HepG2 (cell line): ENCODE measurements at regions not wholly inside any gene's neighbourhood (a gene's known extent, or its start where the extent isn't known, plus 50 kb on each side); places are given as distances from the start of the nearest gene placed in this dataset.

Experiments used
- ATAC-seq: fragments of 200-7000 bp; cut with Tn5 transposase; 3 replicates; pipeline ENCODE4 v1.9.1; 2020; ENCODE audit warnings: mild to moderate bottlenecking, moderate library complexity
- BruUV-seq: library from RNA; stranded (reverse); fragments of 400-500 nt; replicated peaks from 2 replicates; lab custom pipeline; 2021; lab: Mats Ljungman, UMichigan
- CTCF ChIA-PET: fragments of 300-600 bp; formaldehyde crosslinking; extraction: SDS; loops from one replicate; lab custom pipeline; 2021; ENCODE audit warnings: low total read pairs, inconsistent platforms, low intra/inter-chr PET ratio; lab: Yijun Ruan, JAX
- POLR2A ChIA-PET: fragments of 350-600 bp; sonication (Branson Sonifier 250); formaldehyde crosslinking; loops from one replicate; lab custom pipeline; 2020; ENCODE audit warnings: antibody characterized with exemption, inconsistent platforms; lab: Yijun Ruan, JAX
- DNase-seq: peaks from one replicate; pipeline ENCODE4 v3.0.0-alpha.2; 2015; ENCODE audit warnings: low spot score
- FAIRE-seq: peaks from 3 replicates; lab custom pipeline; 2011; peaks lifted over from hg19 to GRCh38; lab: Jason Lieb, UNC
- H2AFZ ChIP-seq: one replicate; pipeline ENCODE4 v1.6.1; 2011; ENCODE audit warnings: low read length, inconsistent platforms
- H3K27ac ChIP-seq: fragments of 300-600 bp; 3 replicates; pipeline ENCODE4 v1.8.0; 2011; ENCODE audit warnings: mixed run types, mild to moderate bottlenecking, mixed read lengths, low read length, inconsistent platforms; ENCODE audit not compliant: insufficient read depth; ENCODE audit errors: extremely low read length
- H3K27me3 ChIP-seq, 2 experiments: fragments of 200-600 bp in 1 of 2; 2 replicates in 1 of 2; 3 replicates in 1 of 2; pipeline versions ENCODE4 v1.6.0 to v1.8.0; 2011; ENCODE audit warnings: low read length in 2 of 2, mild to moderate bottlenecking in 2 of 2, moderate library complexity in 2 of 2, inconsistent platforms in 1 of 2; ENCODE audit not compliant: insufficient read depth in 2 of 2, control insufficient read depth in 1 of 2
- H3K36me3 ChIP-seq, 2 experiments: fragments of 200-600 bp in 1 of 2; replicated peaks in 1 of 2; 2 replicates in 1 of 2; 3 replicates in 1 of 2; pipeline versions ENCODE4 v1.5.1 to v1.8.0; 2011; ENCODE audit warnings: low read length in 2 of 2, inconsistent platforms in 1 of 2; ENCODE audit not compliant: insufficient read depth in 2 of 2, control insufficient read depth in 1 of 2
- H3K4me1 ChIP-seq: 2 replicates; pipeline ENCODE4 v1.5.1; 2012; ENCODE audit warnings: low read length, inconsistent platforms; ENCODE audit not compliant: insufficient read depth
- H3K4me2 ChIP-seq: 2 replicates; pipeline ENCODE4 v1.6.0; 2011; ENCODE audit warnings: low read depth, low read length, inconsistent platforms
- H3K4me3 ChIP-seq, 3 experiments: fragments of 200-600 bp in 1 of 3; sonication (generic), shearing (Covaris generic) in 1 of 3; replicated peaks in 1 of 3; 2 replicates each; pipeline ENCODE4 v1.5.1; 2011 to 2016; ENCODE audit warnings: low read length in 3 of 3, inconsistent platforms in 2 of 3, low read depth in 2 of 3, mild to moderate bottlenecking in 2 of 3, control low read depth in 1 of 3, mixed read lengths in 1 of 3; ENCODE audit not compliant: insufficient read depth in 1 of 3
- H3K79me2 ChIP-seq: one replicate; pipeline ENCODE4 v1.6.1; 2011; ENCODE audit warnings: low read length, inconsistent platforms; ENCODE audit not compliant: insufficient read depth
- H3K9ac ChIP-seq: 2 replicates; pipeline ENCODE4 v1.6.0; 2011; ENCODE audit warnings: mild to moderate bottlenecking, low read depth, low read length, inconsistent platforms; ENCODE audit not compliant: insufficient read depth
- H3K9me3 ChIP-seq: 2 replicates; pipeline ENCODE4 v1.5.1; 2012; ENCODE audit warnings: mild to moderate bottlenecking, low read length
- H4K20me1 ChIP-seq: 2 replicates; pipeline ENCODE4 v1.6.0; 2011; ENCODE audit warnings: inconsistent platforms, mild to moderate bottlenecking, low read length, moderate library complexity; ENCODE audit not compliant: insufficient read depth
- HNRNPH1 ChIP-seq: fragments of 200-400 bp; formaldehyde crosslinking; optimal IDR thresholded peaks from 2 replicates; pipeline ENCODE3; 2017; ENCODE audit warnings: mild to moderate bottlenecking, low read depth, low read length
- IKZF4 ChIP-seq: sonication (generic); formaldehyde crosslinking; IDR thresholded peaks from 2 replicates; pipeline ENCODE4 v1.5.1; 2020; ENCODE audit warnings: borderline replicate concordance, mild to moderate bottlenecking, low read depth, missing genetic modification reagents; ENCODE audit errors: not compliant biosample characterization
- MEF2D ChIP-seq: sonication (generic); formaldehyde crosslinking; IDR thresholded peaks from 2 replicates; pipeline ENCODE4 v1.5.1; 2020; ENCODE audit warnings: mild to moderate bottlenecking, missing genetic modification reagents
- NFRKB ChIP-seq: fragments of 450-650 bp; IDR thresholded peaks from 2 replicates; pipeline ENCODE4 v1.6.1; 2017
- XBP1 ChIP-seq: sonication (generic); formaldehyde crosslinking; IDR thresholded peaks from 2 replicates; pipeline ENCODE4 v1.5.0; 2020; ENCODE audit warnings: missing genetic modification reagents
- ZNF224 ChIP-seq: sonication (generic); formaldehyde crosslinking; IDR thresholded peaks from 2 replicates; pipeline ENCODE4 v1.5.0; 2020; ENCODE audit warnings: mild to moderate bottlenecking, missing genetic modification reagents
- WGBS: methylation state at CpG from one replicate; pipeline ENCODE4 v1.1.6; 2017; ENCODE audit warnings: low lambda C conversion rate; 5-methylcytosine and 5-hydroxymethylcytosine counted together
- in situ Hi-C: cut with HindIII; loops from 2 replicates; pipeline ENCODE4 v1.10.0; 2017; ENCODE audit warnings: low pct_unique_long_range_greater_than_20kb; ENCODE audit not compliant: extremely low pct_ligation_motif_present
- intact Hi-C: fragments of 100-400 bp; cut with micrococcal nuclease; formaldehyde crosslinking; loops from one replicate; pipeline ENCODE4 v1.10.0; 2022; ENCODE audit not compliant: unreplicated experiment
- TF ChIP-seq, protein P1 (sequence below): sonication (generic); formaldehyde crosslinking; IDR thresholded peaks from 2 replicates; pipeline ENCODE4 v1.4.0; 2020; ENCODE audit warnings: mild to moderate bottlenecking, missing genetic modification reagents

DNA sequence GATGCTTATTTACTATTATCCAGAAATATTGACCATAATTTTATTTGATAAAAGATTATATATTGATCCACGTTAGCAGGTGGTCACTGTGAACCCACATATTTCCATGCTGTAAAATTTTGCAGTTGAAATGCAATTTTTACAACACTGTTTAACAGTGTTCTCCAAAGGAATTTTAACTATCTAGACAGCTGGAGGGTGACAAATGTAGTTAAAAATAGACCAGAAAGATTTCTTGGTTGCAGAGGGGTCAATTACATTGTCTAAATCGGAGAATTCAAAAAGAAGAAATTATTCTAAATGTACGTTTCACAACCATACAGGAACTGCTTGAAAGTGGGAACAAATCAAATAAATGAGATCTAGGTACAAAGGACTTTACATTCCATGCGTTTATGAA, 625.2 kb upstream of the NCAM2 start:
- no peak overlapping the region for H3K4me3 ChIP-seq
- TF ChIP-seq MEF2D (CRISPR knock-in tag) (no peak), ZNF224 (CRISPR knock-in tag) (no peak), IKZF4 (CRISPR knock-in tag) (no peak), NFRKB (no peak), HNRNPH1 (no peak), XBP1 (CRISPR knock-in tag) (no peak)
- TF ChIP-seq, protein P1, sequence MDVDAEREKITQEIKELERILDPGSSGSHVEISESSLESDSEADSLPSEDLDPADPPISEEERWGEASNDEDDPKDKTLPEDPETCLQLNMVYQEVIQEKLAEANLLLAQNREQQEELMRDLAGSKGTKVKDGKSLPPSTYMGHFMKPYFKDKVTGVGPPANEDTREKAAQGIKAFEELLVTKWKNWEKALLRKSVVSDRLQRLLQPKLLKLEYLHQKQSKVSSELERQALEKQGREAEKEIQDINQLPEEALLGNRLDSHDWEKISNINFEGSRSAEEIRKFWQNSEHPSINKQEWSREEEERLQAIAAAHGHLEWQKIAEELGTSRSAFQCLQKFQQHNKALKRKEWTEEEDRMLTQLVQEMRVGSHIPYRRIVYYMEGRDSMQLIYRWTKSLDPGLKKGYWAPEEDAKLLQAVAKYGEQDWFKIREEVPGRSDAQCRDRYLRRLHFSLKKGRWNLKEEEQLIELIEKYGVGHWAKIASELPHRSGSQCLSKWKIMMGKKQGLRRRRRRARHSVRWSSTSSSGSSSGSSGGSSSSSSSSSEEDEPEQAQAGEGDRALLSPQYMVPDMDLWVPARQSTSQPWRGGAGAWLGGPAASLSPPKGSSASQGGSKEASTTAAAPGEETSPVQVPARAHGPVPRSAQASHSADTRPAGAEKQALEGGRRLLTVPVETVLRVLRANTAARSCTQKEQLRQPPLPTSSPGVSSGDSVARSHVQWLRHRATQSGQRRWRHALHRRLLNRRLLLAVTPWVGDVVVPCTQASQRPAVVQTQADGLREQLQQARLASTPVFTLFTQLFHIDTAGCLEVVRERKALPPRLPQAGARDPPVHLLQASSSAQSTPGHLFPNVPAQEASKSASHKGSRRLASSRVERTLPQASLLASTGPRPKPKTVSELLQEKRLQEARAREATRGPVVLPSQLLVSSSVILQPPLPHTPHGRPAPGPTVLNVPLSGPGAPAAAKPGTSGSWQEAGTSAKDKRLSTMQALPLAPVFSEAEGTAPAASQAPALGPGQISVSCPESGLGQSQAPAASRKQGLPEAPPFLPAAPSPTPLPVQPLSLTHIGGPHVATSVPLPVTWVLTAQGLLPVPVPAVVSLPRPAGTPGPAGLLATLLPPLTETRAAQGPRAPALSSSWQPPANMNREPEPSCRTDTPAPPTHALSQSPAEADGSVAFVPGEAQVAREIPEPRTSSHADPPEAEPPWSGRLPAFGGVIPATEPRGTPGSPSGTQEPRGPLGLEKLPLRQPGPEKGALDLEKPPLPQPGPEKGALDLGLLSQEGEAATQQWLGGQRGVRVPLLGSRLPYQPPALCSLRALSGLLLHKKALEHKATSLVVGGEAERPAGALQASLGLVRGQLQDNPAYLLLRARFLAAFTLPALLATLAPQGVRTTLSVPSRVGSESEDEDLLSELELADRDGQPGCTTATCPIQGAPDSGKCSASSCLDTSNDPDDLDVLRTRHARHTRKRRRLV (CRISPR knock-in tag), result no peak
- no peaks in the 10 kb centered on the region for H3K4me1 ChIP-seq
- no peak overlapping the region for H3K27ac ChIP-seq
- intact Hi-C loops, result no loop called here
- ChIA-PET CTCF (no interaction called here), POLR2A (no interaction called here)
- H3K4me2 ChIP-seq, result no peak overlapping the region
- DNase-seq (no peak), ATAC-seq (no peak), FAIRE-seq (no peak)
- BruUV-seq, result no TSS peak
- no peaks in the 10 kb centered on the region for H3K36me3 ChIP-seq
- in situ Hi-C loops, result no loop called here
- no peak overlapping the region for H3K9ac ChIP-seq
- WGBS, result 1% methylated on average over 4 of the region's 4 CpGs
- H3K79me2 ChIP-seq, result no peaks in the 10 kb centered on the region
- H3K9me3 ChIP-seq, result peaks cover 77% of the 10 kb centered on the region
- H2AFZ ChIP-seq, result no peak overlapping the region
- H4K20me1 ChIP-seq, result no peaks in the 10 kb centered on the region
- H3K27me3 ChIP-seq, result no peaks in the 10 kb centered on the region
